Activated naive CD4-positive, alpha-beta T cell treated with anti-CD3 and anti-CD28 coated beads, Interleukin-2, amount 50 U/mL, for 24 hours (primary cell): ENCODE measurements at regions not wholly inside any gene's neighbourhood (a gene's known extent, or its start where the extent isn't known, plus 50 kb on each side); places are given as distances from the start of the nearest gene placed in this dataset.
"Not testable (repeated sequence)": the region's sequence is repeated elsewhere in the genome, so short reads cannot be mapped to it uniquely, and the experiment has no call there.

Source experiments
- H3K27ac Mint-ChIP-seq: one replicate; pipeline ENCODE4 v1.8.0; 2021; ENCODE audit warnings: mild to moderate bottlenecking, mixed read lengths
- H3K27me3 Mint-ChIP-seq: one replicate; pipeline ENCODE4 v1.8.0; 2021; ENCODE audit warnings: mixed read lengths
- H3K36me3 Mint-ChIP-seq: one replicate; pipeline ENCODE4 v1.8.0; 2021; ENCODE audit warnings: mixed read lengths
- H3K4me1 Mint-ChIP-seq: one replicate; pipeline ENCODE4 v1.8.0; 2021; ENCODE audit warnings: mixed read lengths
- H3K4me3 Mint-ChIP-seq: one replicate; pipeline ENCODE4 v1.8.0; 2021; ENCODE audit warnings: mild to moderate bottlenecking, mixed read lengths
- H3K9me3 Mint-ChIP-seq: one replicate; pipeline ENCODE4 v1.8.0; 2021; ENCODE audit warnings: mixed read lengths

GRCh38 chr4:186831574-186831973, 107.9 kb upstream of the FAT1 start:
- H3K9me3 Mint-ChIP-seq, result peaks cover 5% of the 10 kb centered on the region
- no peaks in the 10 kb centered on the region for H3K36me3 Mint-ChIP-seq
- no peaks in the 10 kb centered on the region for H3K27me3 Mint-ChIP-seq
- H3K4me1 Mint-ChIP-seq, result no peaks in the 10 kb centered on the region
- no peak overlapping the region for H3K27ac Mint-ChIP-seq
- no peak overlapping the region for H3K4me3 Mint-ChIP-seq

GRCh38 chr4:186832906-186833305, 109.2 kb upstream of the FAT1 start:
- H3K9me3 Mint-ChIP-seq, result peaks cover 5% of the 10 kb centered on the region
- no peaks in the 10 kb centered on the region for H3K4me1 Mint-ChIP-seq
- no peak overlapping the region for H3K4me3 Mint-ChIP-seq
- no peaks in the 10 kb centered on the region for H3K36me3 Mint-ChIP-seq
- no peak overlapping the region for H3K27ac Mint-ChIP-seq
- H3K27me3 Mint-ChIP-seq, result no peaks in the 10 kb centered on the region

- H3K27ac Mint-ChIP-seq, H3K9me3 Mint-ChIP-seq, H3K27me3 Mint-ChIP-seq, H3K4me3 Mint-ChIP-seq, H3K4me1 Mint-ChIP-seq, H3K36me3 Mint-ChIP-seq: not testable (repeated sequence)
Measured at GRCh38 chr4:186837463-186837862, 113.8 kb upstream of the FAT1 start.

GRCh38 chr4:186838295-186838694, 114.6 kb upstream of the FAT1 start:
- no peak overlapping the region for H3K4me3 Mint-ChIP-seq
- H3K27ac Mint-ChIP-seq, result no peak overlapping the region
- H3K27me3 Mint-ChIP-seq, result no peaks in the 10 kb centered on the region
- H3K36me3 Mint-ChIP-seq, result no peaks in the 10 kb centered on the region
- peaks cover 3% of the 10 kb centered on the region for H3K9me3 Mint-ChIP-seq
- no peaks in the 10 kb centered on the region for H3K4me1 Mint-ChIP-seq

GRCh38 chr4:186839122-186840037, 115.7 kb upstream of the FAT1 start:
- H3K27me3 Mint-ChIP-seq, result no peaks in the 10 kb centered on the region
- no peaks in the 10 kb centered on the region for H3K36me3 Mint-ChIP-seq
- H3K27ac Mint-ChIP-seq, result no peak overlapping the region
- peaks cover 3% of the 10 kb centered on the region for H3K9me3 Mint-ChIP-seq
- no peaks in the 10 kb centered on the region for H3K4me1 Mint-ChIP-seq
- H3K4me3 Mint-ChIP-seq, result no peak overlapping the region

GRCh38 chr4:186840222-186840701, 116.6 kb upstream of the FAT1 start:
- Mint-ChIP-seq H3K27ac (no peak overlapping the region), H3K9me3 (peaks cover 3% of the 10 kb centered on the region), H3K4me3 (no peak overlapping the region), H3K27me3 (no peaks in the 10 kb centered on the region), H3K36me3 (no peaks in the 10 kb centered on the region), H3K4me1 (no peaks in the 10 kb centered on the region)

- Mint-ChIP-seq H3K27me3 (no peaks in the 10 kb centered on the region), H3K36me3 (no peaks in the 10 kb centered on the region), H3K27ac (no peak overlapping the region), H3K4me1 (no peaks in the 10 kb centered on the region), H3K4me3 (no peak overlapping the region), H3K9me3 (peaks cover 3% of the 10 kb centered on the region)
Measured at GRCh38 chr4:186840771-186841301, 117.2 kb upstream of the FAT1 start.

- Mint-ChIP-seq H3K9me3 (peaks cover 2% of the 10 kb centered on the region), H3K27me3 (no peaks in the 10 kb centered on the region), H3K4me1 (no peaks in the 10 kb centered on the region), H3K36me3 (no peaks in the 10 kb centered on the region), H3K27ac (no peak overlapping the region), H3K4me3 (no peak overlapping the region)
Measured at GRCh38 chr4:186844059-186844681, 120.5 kb upstream of the FAT1 start.

GRCh38 chr4:186845137-186845842, 121.6 kb upstream of the FAT1 start:
- H3K9me3 Mint-ChIP-seq, result peaks cover 4% of the 10 kb centered on the region
- no peak overlapping the region for H3K4me3 Mint-ChIP-seq
- H3K36me3 Mint-ChIP-seq, result no peaks in the 10 kb centered on the region
- H3K27me3 Mint-ChIP-seq, result no peaks in the 10 kb centered on the region
- no peak overlapping the region for H3K27ac Mint-ChIP-seq
- H3K4me1 Mint-ChIP-seq, result no peaks in the 10 kb centered on the region

- Mint-ChIP-seq H3K27ac (peak overlapping the region; percentile 5), H3K4me1 (no peaks in the 10 kb centered on the region), H3K27me3 (no peaks in the 10 kb centered on the region), H3K36me3 (no peaks in the 10 kb centered on the region), H3K9me3 (peaks cover 9% of the 10 kb centered on the region), H3K4me3 (no peak overlapping the region)
Measured at GRCh38 chr4:186846426-186846825, 122.8 kb upstream of the FAT1 start.

- H3K27ac Mint-ChIP-seq, H3K4me3 Mint-ChIP-seq, H3K4me1 Mint-ChIP-seq, H3K27me3 Mint-ChIP-seq, H3K36me3 Mint-ChIP-seq: not testable (repeated sequence)
- H3K9me3 Mint-ChIP-seq, result peaks cover 12% of the 10 kb centered on the region
Measured at GRCh38 chr4:186847429-186848131, 123.9 kb upstream of the FAT1 start.

GRCh38 chr4:186848437-186848836, 124.8 kb upstream of the FAT1 start:
- H3K27me3 Mint-ChIP-seq, result no peaks in the 10 kb centered on the region
- no peak overlapping the region for H3K27ac Mint-ChIP-seq
- H3K36me3 Mint-ChIP-seq, result no peaks in the 10 kb centered on the region
- no peak overlapping the region for H3K4me3 Mint-ChIP-seq
- H3K4me1 Mint-ChIP-seq, result no peaks in the 10 kb centered on the region
- peaks cover 12% of the 10 kb centered on the region for H3K9me3 Mint-ChIP-seq

GRCh38 chr4:186851291-186852072, 127.8 kb upstream of the FAT1 start:
- H3K4me1 Mint-ChIP-seq, result no peaks in the 10 kb centered on the region
- H3K9me3 Mint-ChIP-seq, result peaks cover 12% of the 10 kb centered on the region
- no peak overlapping the region for H3K27ac Mint-ChIP-seq
- H3K27me3 Mint-ChIP-seq, result no peaks in the 10 kb centered on the region
- H3K4me3 Mint-ChIP-seq, result no peak overlapping the region
- no peaks in the 10 kb centered on the region for H3K36me3 Mint-ChIP-seq

GRCh38 chr4:186852073-186852420, 128.4 kb upstream of the FAT1 start:
- Mint-ChIP-seq H3K27ac (no peak overlapping the region), H3K4me1 (no peaks in the 10 kb centered on the region), H3K36me3 (no peaks in the 10 kb centered on the region), H3K4me3 (no peak overlapping the region), H3K9me3 (peaks cover 12% of the 10 kb centered on the region), H3K27me3 (no peaks in the 10 kb centered on the region)

- no peak overlapping the region for H3K27ac Mint-ChIP-seq
- no peaks in the 10 kb centered on the region for H3K4me1 Mint-ChIP-seq
- H3K27me3 Mint-ChIP-seq, result no peaks in the 10 kb centered on the region
- no peaks in the 10 kb centered on the region for H3K36me3 Mint-ChIP-seq
- no peak overlapping the region for H3K4me3 Mint-ChIP-seq
- peaks cover 12% of the 10 kb centered on the region for H3K9me3 Mint-ChIP-seq
Measured at GRCh38 chr4:186852964-186853391, 129.3 kb upstream of the FAT1 start.
